ENCODE measurements at regions not wholly inside any gene's neighbourhood (a gene's known extent, or its start where the extent isn't known, plus 50 kb on each side); places are given as distances from the start of the nearest gene placed in this dataset.
A peak's percentile ranks its signal among the peaks of the same experiment; 100 is the strongest.

- no peak for DNase-seq
- Histone ChIP-seq H3K27me3 (peaks cover 3% of the 10 kb centered on the region), H3K27ac (no peak overlapping the region), H3K9me3 (no peaks in the 10 kb centered on the region), H3K4me3 (no peak overlapping the region), H3K36me3 (no peaks in the 10 kb centered on the region), H3K4me1 (no peaks in the 10 kb centered on the region)
- TF ChIP-seq, protein P1, sequence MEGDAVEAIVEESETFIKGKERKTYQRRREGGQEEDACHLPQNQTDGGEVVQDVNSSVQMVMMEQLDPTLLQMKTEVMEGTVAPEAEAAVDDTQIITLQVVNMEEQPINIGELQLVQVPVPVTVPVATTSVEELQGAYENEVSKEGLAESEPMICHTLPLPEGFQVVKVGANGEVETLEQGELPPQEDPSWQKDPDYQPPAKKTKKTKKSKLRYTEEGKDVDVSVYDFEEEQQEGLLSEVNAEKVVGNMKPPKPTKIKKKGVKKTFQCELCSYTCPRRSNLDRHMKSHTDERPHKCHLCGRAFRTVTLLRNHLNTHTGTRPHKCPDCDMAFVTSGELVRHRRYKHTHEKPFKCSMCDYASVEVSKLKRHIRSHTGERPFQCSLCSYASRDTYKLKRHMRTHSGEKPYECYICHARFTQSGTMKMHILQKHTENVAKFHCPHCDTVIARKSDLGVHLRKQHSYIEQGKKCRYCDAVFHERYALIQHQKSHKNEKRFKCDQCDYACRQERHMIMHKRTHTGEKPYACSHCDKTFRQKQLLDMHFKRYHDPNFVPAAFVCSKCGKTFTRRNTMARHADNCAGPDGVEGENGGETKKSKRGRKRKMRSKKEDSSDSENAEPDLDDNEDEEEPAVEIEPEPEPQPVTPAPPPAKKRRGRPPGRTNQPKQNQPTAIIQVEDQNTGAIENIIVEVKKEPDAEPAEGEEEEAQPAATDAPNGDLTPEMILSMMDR (IDR thresholded peaks at IDR 0.05) = no peak
- intact Hi-C loops (cut with DNase I) = no loop called here
- ATAC-seq = no peak
Measured at GRCh38 chr6:40931931-40932330, 107.1 kb downstream of the UNC5CL start.

DNA sequence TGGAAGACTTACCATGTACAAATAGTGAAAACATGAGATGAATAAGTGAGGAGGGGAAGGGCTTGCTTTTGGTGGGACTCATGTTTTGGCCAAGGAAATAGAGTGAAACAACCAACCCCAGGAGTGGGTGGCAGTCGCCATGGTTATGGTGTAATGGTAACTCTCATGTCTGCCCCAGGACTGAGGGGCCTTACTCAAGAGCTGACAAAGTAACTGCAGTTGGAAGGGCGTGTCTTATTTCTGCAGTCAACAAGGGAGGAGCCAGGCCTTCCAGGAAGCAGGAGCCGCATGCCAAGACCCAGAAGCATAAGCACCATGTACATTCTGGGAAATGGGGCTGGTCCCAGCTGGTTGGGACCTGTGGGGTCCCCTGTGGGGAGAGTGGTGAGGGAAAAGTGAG is 108.5 kb downstream of the UNC5CL start:
- intact Hi-C loops (cut with DNase I) = no loop called here
- DNase-seq (no peak), ATAC-seq (peak; percentile 57)
- Histone ChIP-seq H3K27me3 (peaks cover 3% of the 10 kb centered on the region), H3K36me3 (no peaks in the 10 kb centered on the region), H3K4me3 (no peak overlapping the region), H3K4me1 (no peaks in the 10 kb centered on the region), H3K27ac (no peak overlapping the region), H3K9me3 (no peaks in the 10 kb centered on the region)
- TF ChIP-seq, protein P1 (IDR thresholded peaks at IDR 0.05) = no peak

DNA sequence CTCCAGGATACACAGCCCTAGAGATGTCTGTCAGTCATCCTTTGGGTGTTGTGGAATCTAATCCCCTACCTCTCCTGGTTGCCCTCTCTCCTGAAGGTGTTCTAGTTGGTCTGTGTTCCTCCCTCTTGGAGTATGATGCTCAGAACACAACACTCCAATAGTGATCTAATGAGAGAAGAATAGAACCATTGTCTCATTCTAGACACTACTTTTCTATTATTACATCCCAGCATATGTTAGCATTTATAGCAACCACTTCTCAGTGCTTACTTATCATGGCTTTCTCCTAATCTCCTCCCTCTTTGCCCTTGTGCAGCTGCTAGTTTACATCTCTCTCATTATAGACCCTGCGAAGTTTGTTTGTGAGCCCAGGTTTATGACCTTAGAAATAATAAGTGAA is 109.0 kb downstream of the UNC5CL start:
- intact Hi-C loops (cut with DNase I) = no loop called here
- H3K36me3 ChIP-seq = no peaks in the 10 kb centered on the region
- DNase-seq (no peak), ATAC-seq (no peak)
- TF ChIP-seq, protein P1 (IDR thresholded peaks at IDR 0.05) = no peak
- H3K27me3 ChIP-seq = peaks cover 3% of the 10 kb centered on the region
- no peaks in the 10 kb centered on the region for H3K9me3 ChIP-seq
- no peak overlapping the region for H3K4me3 ChIP-seq
- no peaks in the 10 kb centered on the region for H3K4me1 ChIP-seq
- no peak overlapping the region for H3K27ac ChIP-seq

DNA sequence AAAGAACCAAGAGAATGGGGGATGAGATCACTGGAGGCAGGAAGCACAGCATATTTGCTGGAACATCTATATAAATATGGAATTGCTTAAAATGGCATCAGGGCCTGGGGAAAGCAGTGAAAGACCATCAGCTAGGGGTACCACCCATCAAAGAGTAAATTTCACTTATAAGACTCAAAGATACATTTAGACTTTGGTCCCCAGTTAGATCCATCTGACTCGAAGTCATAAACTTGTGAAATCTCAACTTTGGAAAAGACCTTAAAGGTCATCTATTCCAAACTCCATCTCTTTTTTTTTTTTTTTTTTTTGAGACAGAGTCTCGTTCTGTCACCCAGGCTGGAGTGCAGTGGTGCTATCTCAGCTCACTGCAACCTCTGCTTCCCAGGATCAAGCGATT is 109.8 kb downstream of the UNC5CL start:
- ATAC-seq (no peak), DNase-seq (no peak)
- intact Hi-C loops (cut with DNase I) = no loop called here
- Histone ChIP-seq H3K4me3 (no peak overlapping the region), H3K4me1 (no peaks in the 10 kb centered on the region), H3K9me3 (no peaks in the 10 kb centered on the region), H3K27ac (no peak overlapping the region), H3K27me3 (peaks cover 3% of the 10 kb centered on the region), H3K36me3 (no peaks in the 10 kb centered on the region)
- TF ChIP-seq, protein P1 (IDR thresholded peaks at IDR 0.05) = no peak

GRCh38 chr6:40928763-40929162 is 110.3 kb downstream of the UNC5CL start:
- ATAC-seq (no peak), DNase-seq (no peak)
- H3K36me3 ChIP-seq = no peaks in the 10 kb centered on the region
- H3K4me3 ChIP-seq = no peak overlapping the region
- no peaks in the 10 kb centered on the region for H3K4me1 ChIP-seq
- TF ChIP-seq, protein P1 (IDR thresholded peaks at IDR 0.05) = no peak
- intact Hi-C loops (cut with DNase I) = no loop called here
- H3K27me3 ChIP-seq = peaks cover 3% of the 10 kb centered on the region
- H3K27ac ChIP-seq = no peak overlapping the region
- no peaks in the 10 kb centered on the region for H3K9me3 ChIP-seq

- no peak for ATAC-seq
Measured at GRCh38 chr6:40928307-40928706, 110.7 kb downstream of the UNC5CL start.

More at GRCh38 chr6:40928307-40928706, 110.7 kb downstream of the UNC5CL start:
- Histone ChIP-seq H3K27ac (no peak overlapping the region), H3K4me1 (no peaks in the 10 kb centered on the region), H3K36me3 (no peaks in the 10 kb centered on the region), H3K9me3 (no peaks in the 10 kb centered on the region), H3K4me3 (no peak overlapping the region), H3K27me3 (peaks cover 3% of the 10 kb centered on the region)
- DNase-seq = no peak
- intact Hi-C loops (cut with DNase I) = no loop called here
- TF ChIP-seq, protein P1 (IDR thresholded peaks at IDR 0.05) = no peak

Data from upper lobe of right lung (tissue), 1 donor.